ENCODE measurements at regions not wholly inside any gene's neighbourhood (a gene's known extent, or its start where the extent isn't known, plus 50 kb on each side); places are given as distances from the start of the nearest gene placed in this dataset.

DNA sequence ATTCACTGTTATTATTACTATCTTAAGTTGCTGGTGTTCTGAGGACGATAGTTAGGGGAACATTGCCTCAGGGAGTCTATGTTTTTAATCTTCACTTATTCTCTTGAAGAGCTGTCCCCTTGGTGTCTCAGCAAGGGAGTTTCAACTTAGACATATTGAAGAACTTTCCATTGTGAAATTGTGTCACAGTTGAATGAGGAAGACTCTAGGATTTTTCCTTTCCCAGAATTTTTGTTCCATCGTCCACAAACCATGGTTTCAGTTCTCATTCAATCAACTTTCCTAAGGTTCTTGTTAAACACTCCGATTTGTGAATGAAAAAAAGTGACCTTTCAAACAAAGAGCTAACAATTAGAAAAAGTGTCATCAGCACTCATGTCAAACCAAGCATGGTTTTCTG, 128.3 kb downstream of the GATA3 start:
- no peak overlapping the region for H3K4me3 ChIP-seq (ENCODE audit: low read depth, low read length)
- no peak for TF ChIP-seq CTCF (IDR thresholded peaks at IDR 0.05; ENCODE audit: low read depth, low read length, missing control alignments)
- no peak for DNase-seq (ENCODE audit: low read depth)

- H3K4me3 ChIP-seq (ENCODE audit: low read depth, low read length): no peak overlapping the region
- TF ChIP-seq CTCF (IDR thresholded peaks at IDR 0.05; ENCODE audit: low read depth, low read length, missing control alignments): no peak
- no peak for DNase-seq (ENCODE audit: low read depth)
Observed at GRCh38 chr10:8183241-8183704, 128.8 kb downstream of the GATA3 start.

GRCh38 chr10:8187171-8187666, 132.7 kb downstream of the GATA3 start:
- no peak for TF ChIP-seq CTCF (IDR thresholded peaks at IDR 0.05; ENCODE audit: low read depth, low read length, missing control alignments)
- H3K4me3 ChIP-seq (ENCODE audit: low read depth, low read length): no peak overlapping the region
- no peak for DNase-seq (ENCODE audit: low read depth)

DNA sequence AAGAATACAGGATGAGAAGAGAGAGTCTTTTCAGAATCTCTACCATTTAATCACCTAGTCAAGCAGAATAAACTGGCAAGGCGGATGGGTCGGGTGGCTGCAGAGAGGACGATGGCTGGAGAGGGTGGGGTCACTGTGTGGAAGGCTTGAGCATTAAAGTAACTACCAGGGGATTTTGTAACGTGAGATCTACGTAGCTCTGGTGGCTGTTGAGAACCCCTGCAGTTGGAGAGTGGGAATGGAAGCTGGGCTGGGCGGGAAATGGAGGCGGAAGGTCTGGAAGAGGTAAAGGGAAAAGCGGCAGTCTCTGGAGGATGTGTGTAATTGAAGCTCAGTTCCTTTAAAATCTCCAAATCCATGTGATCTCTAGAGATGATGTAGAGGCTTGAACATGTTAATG, 135.0 kb downstream of the GATA3 start:
- DNase-seq (ENCODE audit: low read depth): no peak
- no peak overlapping the region for H3K4me3 ChIP-seq (ENCODE audit: low read depth, low read length)
- TF ChIP-seq CTCF (IDR thresholded peaks at IDR 0.05; ENCODE audit: low read depth, low read length, missing control alignments): no peak

DNA sequence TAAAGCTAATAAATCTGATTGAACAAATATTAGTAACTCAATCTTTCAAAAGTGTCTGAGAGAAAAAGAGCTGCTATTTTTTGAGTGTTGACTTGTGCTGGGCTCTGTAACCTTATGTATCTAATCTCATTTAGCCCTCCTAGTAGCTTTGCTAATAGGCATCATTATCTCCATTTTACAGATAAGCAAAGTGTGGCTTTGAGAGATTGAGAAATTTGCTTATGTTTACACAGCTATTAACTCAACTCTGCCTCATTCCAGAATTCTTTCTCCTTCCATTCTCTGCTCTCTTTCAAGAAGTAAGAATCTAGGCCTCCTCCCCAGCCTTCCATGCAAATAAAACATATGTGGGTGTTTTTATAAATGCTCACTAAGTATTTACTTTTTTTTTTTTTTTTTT, 137.8 kb downstream of the GATA3 start:
- H3K4me3 ChIP-seq (ENCODE audit: low read depth, low read length): no peak overlapping the region
- no peak for TF ChIP-seq CTCF (IDR thresholded peaks at IDR 0.05; ENCODE audit: low read depth, low read length, missing control alignments)
- DNase-seq (ENCODE audit: low read depth): no peak

DNA sequence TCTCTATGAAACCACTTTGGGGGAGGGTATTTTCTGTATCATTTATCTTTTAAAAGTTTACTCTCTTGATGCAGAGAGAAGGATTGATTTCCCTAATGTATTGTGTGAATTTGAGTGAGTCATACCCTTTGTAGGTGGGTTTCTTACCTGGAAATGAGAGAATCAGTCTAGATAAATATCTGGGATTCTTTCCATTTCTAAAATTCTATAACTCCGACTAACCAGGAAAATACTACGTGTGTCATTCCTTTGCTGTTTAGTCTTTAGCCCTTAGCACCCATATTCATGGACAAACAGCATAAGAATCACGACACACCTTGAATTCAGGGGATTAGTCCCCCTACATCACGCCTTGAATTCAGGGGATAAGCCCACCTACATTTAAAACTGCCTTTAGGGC, 139.1 kb downstream of the GATA3 start:
- no peak for DNase-seq (ENCODE audit: low read depth)
- no peak for TF ChIP-seq CTCF (IDR thresholded peaks at IDR 0.05; ENCODE audit: low read depth, low read length, missing control alignments)
- H3K4me3 ChIP-seq (ENCODE audit: low read depth, low read length): no peak overlapping the region

GRCh38 chr10:8194050-8194449, 139.6 kb downstream of the GATA3 start:
- DNase-seq (ENCODE audit: low read depth): no peak
- no peak overlapping the region for H3K4me3 ChIP-seq (ENCODE audit: low read depth, low read length)
- TF ChIP-seq CTCF (IDR thresholded peaks at IDR 0.05; ENCODE audit: low read depth, low read length, missing control alignments): no peak
